HepG2 (cell line): ENCODE measurements at regions not wholly inside any gene's neighbourhood (a gene's known extent, or its start where the extent isn't known, plus 50 kb on each side); places are given as distances from the start of the nearest gene placed in this dataset.
"Not testable (repeated sequence)": the region's sequence is repeated elsewhere in the genome, so short reads cannot be mapped to it uniquely, and the experiment has no call there.

ENCODE experiments used
- ATAC-seq: fragments of 200-7000 bp; cut with Tn5 transposase; 3 replicates; pipeline ENCODE4 v1.9.1; 2020; ENCODE audit warnings: mild to moderate bottlenecking, moderate library complexity
- BruUV-seq: library from RNA; stranded (reverse); fragments of 400-500 nt; replicated peaks from 2 replicates; lab custom pipeline; 2021; lab: Mats Ljungman, UMichigan
- CTCF ChIA-PET: fragments of 300-600 bp; formaldehyde crosslinking; extraction: SDS; loops from one replicate; lab custom pipeline; 2021; ENCODE audit warnings: low total read pairs, inconsistent platforms, low intra/inter-chr PET ratio; lab: Yijun Ruan, JAX
- POLR2A ChIA-PET: fragments of 350-600 bp; sonication (Branson Sonifier 250); formaldehyde crosslinking; loops from one replicate; lab custom pipeline; 2020; ENCODE audit warnings: antibody characterized with exemption, inconsistent platforms; lab: Yijun Ruan, JAX
- DNase-seq: peaks from one replicate; pipeline ENCODE4 v3.0.0-alpha.2; 2015; ENCODE audit warnings: low spot score
- FAIRE-seq: peaks from 3 replicates; lab custom pipeline; 2011; peaks lifted over from hg19 to GRCh38; lab: Jason Lieb, UNC
- H2AFZ ChIP-seq: one replicate; pipeline ENCODE4 v1.6.1; 2011; ENCODE audit warnings: low read length, inconsistent platforms
- H3K27ac ChIP-seq: fragments of 300-600 bp; 3 replicates; pipeline ENCODE4 v1.8.0; 2011; ENCODE audit warnings: mixed run types, mild to moderate bottlenecking, mixed read lengths, low read length, inconsistent platforms; ENCODE audit not compliant: insufficient read depth; ENCODE audit errors: extremely low read length
- H3K27me3 ChIP-seq, 2 experiments: fragments of 200-600 bp in 1 of 2; 2 replicates in 1 of 2; 3 replicates in 1 of 2; pipeline versions ENCODE4 v1.6.0 to v1.8.0; 2011; ENCODE audit warnings: low read length in 2 of 2, mild to moderate bottlenecking in 2 of 2, moderate library complexity in 2 of 2, inconsistent platforms in 1 of 2; ENCODE audit not compliant: insufficient read depth in 2 of 2, control insufficient read depth in 1 of 2
- H3K36me3 ChIP-seq, 2 experiments: fragments of 200-600 bp in 1 of 2; replicated peaks in 1 of 2; 2 replicates in 1 of 2; 3 replicates in 1 of 2; pipeline versions ENCODE4 v1.5.1 to v1.8.0; 2011; ENCODE audit warnings: low read length in 2 of 2, inconsistent platforms in 1 of 2; ENCODE audit not compliant: insufficient read depth in 2 of 2, control insufficient read depth in 1 of 2
- H3K4me1 ChIP-seq: 2 replicates; pipeline ENCODE4 v1.5.1; 2012; ENCODE audit warnings: low read length, inconsistent platforms; ENCODE audit not compliant: insufficient read depth
- H3K4me2 ChIP-seq: 2 replicates; pipeline ENCODE4 v1.6.0; 2011; ENCODE audit warnings: low read depth, low read length, inconsistent platforms
- H3K4me3 ChIP-seq, 3 experiments: fragments of 200-600 bp in 1 of 3; sonication (generic), shearing (Covaris generic) in 1 of 3; replicated peaks in 1 of 3; 2 replicates each; pipeline ENCODE4 v1.5.1; 2011 to 2016; ENCODE audit warnings: low read length in 3 of 3, inconsistent platforms in 2 of 3, low read depth in 2 of 3, mild to moderate bottlenecking in 2 of 3, control low read depth in 1 of 3, mixed read lengths in 1 of 3; ENCODE audit not compliant: insufficient read depth in 1 of 3
- H3K79me2 ChIP-seq: one replicate; pipeline ENCODE4 v1.6.1; 2011; ENCODE audit warnings: low read length, inconsistent platforms; ENCODE audit not compliant: insufficient read depth
- H3K9ac ChIP-seq: 2 replicates; pipeline ENCODE4 v1.6.0; 2011; ENCODE audit warnings: mild to moderate bottlenecking, low read depth, low read length, inconsistent platforms; ENCODE audit not compliant: insufficient read depth
- H3K9me3 ChIP-seq: 2 replicates; pipeline ENCODE4 v1.5.1; 2012; ENCODE audit warnings: mild to moderate bottlenecking, low read length
- H4K20me1 ChIP-seq: 2 replicates; pipeline ENCODE4 v1.6.0; 2011; ENCODE audit warnings: inconsistent platforms, mild to moderate bottlenecking, low read length, moderate library complexity; ENCODE audit not compliant: insufficient read depth
- CREB1 ChIP-seq, 2 experiments: fragments of 450-650 bp in 1 of 2; IDR thresholded peaks; 2 replicates each; pipeline ENCODE4 v1.6.1; 2016 to 2017; ENCODE audit warnings: control low read depth in 1 of 2, mild to moderate bottlenecking in 1 of 2, missing compliant biosample characterization in 1 of 2, missing genetic modification characterization in 1 of 2
- NR2F6 ChIP-seq, 2 experiments: IDR thresholded peaks; 2 replicates each; pipeline ENCODE4 v1.6.1; 2016; ENCODE audit warnings: antibody characterized with exemption in 1 of 2, mild to moderate bottlenecking in 1 of 2
- POLR2G ChIP-seq: fragments of 200-400 bp; formaldehyde crosslinking; IDR thresholded peaks from 2 replicates; pipeline ENCODE4 v1.6.1; 2018; ENCODE audit warnings: mild to moderate bottlenecking, low read depth, low read length, moderate library complexity
- ZNF570 ChIP-seq: sonication (generic); formaldehyde crosslinking; IDR thresholded peaks from 2 replicates; pipeline ENCODE4 v1.4.0; 2020; ENCODE audit warnings: mild to moderate bottlenecking, missing genetic modification reagents, borderline replicate concordance
- WGBS: methylation state at CpG from one replicate; pipeline ENCODE4 v1.1.6; 2017; ENCODE audit warnings: low lambda C conversion rate; 5-methylcytosine and 5-hydroxymethylcytosine counted together
- in situ Hi-C: cut with HindIII; loops from 2 replicates; pipeline ENCODE4 v1.10.0; 2017; ENCODE audit warnings: low pct_unique_long_range_greater_than_20kb; ENCODE audit not compliant: extremely low pct_ligation_motif_present
- intact Hi-C: fragments of 100-400 bp; cut with micrococcal nuclease; formaldehyde crosslinking; loops from one replicate; pipeline ENCODE4 v1.10.0; 2022; ENCODE audit not compliant: unreplicated experiment

DNA sequence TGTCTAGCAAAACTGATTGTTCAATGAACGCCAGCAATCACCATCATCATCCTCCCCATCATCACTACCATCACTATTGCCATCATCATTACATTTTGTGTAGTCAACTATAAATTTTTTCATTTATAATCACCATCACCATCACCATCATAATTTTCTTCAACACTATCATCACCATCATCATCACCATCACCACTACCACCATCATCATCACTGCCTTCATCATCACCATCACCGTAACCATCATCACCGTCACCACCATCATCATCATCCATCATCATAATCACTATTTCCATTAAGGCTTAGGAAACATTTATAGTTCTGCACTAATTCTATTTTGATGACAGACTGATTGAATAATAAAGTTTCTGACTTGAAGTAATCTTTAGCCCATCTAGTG is 434.8 kb upstream of the TMEM132C start:
- H3K4me2 ChIP-seq: no peak overlapping the region
- ATAC-seq (no peak), DNase-seq (no peak), FAIRE-seq (no peak)
- no TSS peak for BruUV-seq
- H3K27me3 ChIP-seq: no peaks in the 10 kb centered on the region
- no peaks in the 10 kb centered on the region for H3K36me3 ChIP-seq
- intact Hi-C loops (no loop called here), in situ Hi-C loops (no loop called here)
- ChIA-PET POLR2A (no interaction called here), CTCF (no interaction called here)
- H3K27ac ChIP-seq: no peak overlapping the region
- TF ChIP-seq POLR2G: no peak
- TF ChIP-seq NR2F6 (IDR thresholded peaks at IDR 0.05): no peak
- no peak for TF ChIP-seq NR2F6 (CRISPR knock-in tag; IDR thresholded peaks at IDR 0.05)
- peak; percentile 87 for TF ChIP-seq CREB1 (IDR thresholded peaks at IDR 0.05)
- TF ChIP-seq CREB1 (CRISPR knock-in tag; IDR thresholded peaks at IDR 0.05): no peak
- no peak for TF ChIP-seq ZNF570
- H4K20me1 ChIP-seq: no peaks in the 10 kb centered on the region
- peaks cover 8% of the 10 kb centered on the region for H3K9me3 ChIP-seq
- H3K4me1 ChIP-seq: no peaks in the 10 kb centered on the region
- no peaks in the 10 kb centered on the region for H3K79me2 ChIP-seq
- H2AFZ ChIP-seq: no peak overlapping the region
- WGBS: 65% methylated on average over 3 of the region's 3 CpGs
- H3K9ac ChIP-seq: no peak overlapping the region
- no peak overlapping the region for H3K4me3 ChIP-seq

DNA sequence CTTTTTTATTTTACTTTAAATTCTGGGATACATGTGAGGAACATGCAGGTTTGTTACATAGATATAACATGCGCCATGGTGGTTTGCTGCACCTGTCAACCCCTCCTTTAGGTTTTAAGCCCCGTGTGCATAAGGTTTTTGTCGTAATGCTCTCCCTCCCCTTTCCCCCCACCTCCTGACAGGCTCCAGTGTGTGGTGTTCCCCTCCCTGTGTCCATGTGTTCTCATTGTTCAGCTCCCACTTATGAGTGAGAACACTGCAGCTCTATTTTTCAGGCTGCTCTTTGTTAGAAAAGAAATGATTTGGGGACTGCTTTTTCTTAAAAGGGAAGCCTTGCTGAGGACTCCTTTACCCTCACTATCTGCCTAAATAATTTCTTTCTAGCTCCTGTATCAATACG is 430.2 kb upstream of the TMEM132C start:
- CTCF ChIA-PET, H3K9ac ChIP-seq, H4K20me1 ChIP-seq, intact Hi-C loops, H3K4me1 ChIP-seq, in situ Hi-C loops, ATAC-seq, BruUV-seq, H3K79me2 ChIP-seq, H3K36me3 ChIP-seq, H3K4me2 ChIP-seq, DNase-seq, H2AFZ ChIP-seq, FAIRE-seq, H3K4me3 ChIP-seq, POLR2A ChIA-PET, H3K27ac ChIP-seq, H3K27me3 ChIP-seq: not testable (repeated sequence)
- peaks cover 17% of the 10 kb centered on the region for H3K9me3 ChIP-seq
- WGBS: 6% methylated on average over 4 of the region's 4 CpGs
